HFF-Myc (cell line): ENCODE measurements at regions not wholly inside any gene's neighbourhood (a gene's known extent, or its start where the extent isn't known, plus 50 kb on each side); places are given as distances from the start of the nearest gene placed in this dataset.

Experiments used
- DNase-seq: peaks from one replicate; pipeline ENCODE4 v3.0.0-alpha.2; 2011; ENCODE audit warnings: low read depth; ENCODE audit errors: extremely low read depth
- H3K4me3 ChIP-seq: replicated peaks from 2 replicates; pipeline ENCODE4 v1.5.1; 2011; ENCODE audit warnings: low read depth, mild to moderate bottlenecking, control low read depth, low read length
- CTCF ChIP-seq: IDR thresholded peaks from 2 replicates; pipeline ENCODE4 v1.5.1; 2012; ENCODE audit warnings: mild to moderate bottlenecking, low read depth, low read length, control low read depth; ENCODE audit errors: missing control alignments

- no peak for DNase-seq
- no peak overlapping the region for H3K4me3 ChIP-seq
- TF ChIP-seq CTCF: no peak
These were observed 858.9 kb upstream of the PCDH7 start for GRCh38 chr4:29861307-29861706.

- no peak overlapping the region for H3K4me3 ChIP-seq
- DNase-seq: no peak
- no peak for TF ChIP-seq CTCF
These were observed 852.8 kb upstream of the PCDH7 start for GRCh38 chr4:29867412-29867811.

GRCh38 chr4:29900336-29900735 is 819.8 kb upstream of the PCDH7 start:
- H3K4me3 ChIP-seq: no peak overlapping the region
- no peak for DNase-seq
- no peak for TF ChIP-seq CTCF

GRCh38 chr4:29908276-29908675 is 811.9 kb upstream of the PCDH7 start:
- no peak overlapping the region for H3K4me3 ChIP-seq
- TF ChIP-seq CTCF: no peak
- DNase-seq: no peak

GRCh38 chr4:29927895-29928294 is 792.3 kb upstream of the PCDH7 start:
- TF ChIP-seq CTCF: no peak
- no peak for DNase-seq
- no peak overlapping the region for H3K4me3 ChIP-seq

GRCh38 chr4:29948451-29948850 is 771.7 kb upstream of the PCDH7 start:
- no peak overlapping the region for H3K4me3 ChIP-seq
- TF ChIP-seq CTCF: no peak
- no peak for DNase-seq

GRCh38 chr4:29948858-29949257 is 771.3 kb upstream of the PCDH7 start:
- TF ChIP-seq CTCF: no peak
- H3K4me3 ChIP-seq: no peak overlapping the region
- no peak for DNase-seq
